ENCODE measurements at regions not wholly inside any gene's neighbourhood (a gene's known extent, or its start where the extent isn't known, plus 50 kb on each side); places are given as distances from the start of the nearest gene placed in this dataset.
"Not testable (repeated sequence)": the region's sequence is repeated elsewhere in the genome, so short reads cannot be mapped to it uniquely, and the experiment has no call there.

GRCh38 chr14:105601360-105602242, 75.2 kb downstream of the TMEM121 start:
- DNase-seq = no peak

- no peak for DNase-seq
Measured at GRCh38 chr14:105602243-105602750, 75.9 kb downstream of the TMEM121 start.

GRCh38 chr14:105602799-105603793, 76.7 kb downstream of the TMEM121 start:
- no peak for DNase-seq

- DNase-seq = not testable (repeated sequence)
Measured at GRCh38 chr14:105604531-105605463, 78.4 kb downstream of the TMEM121 start.

DNA sequence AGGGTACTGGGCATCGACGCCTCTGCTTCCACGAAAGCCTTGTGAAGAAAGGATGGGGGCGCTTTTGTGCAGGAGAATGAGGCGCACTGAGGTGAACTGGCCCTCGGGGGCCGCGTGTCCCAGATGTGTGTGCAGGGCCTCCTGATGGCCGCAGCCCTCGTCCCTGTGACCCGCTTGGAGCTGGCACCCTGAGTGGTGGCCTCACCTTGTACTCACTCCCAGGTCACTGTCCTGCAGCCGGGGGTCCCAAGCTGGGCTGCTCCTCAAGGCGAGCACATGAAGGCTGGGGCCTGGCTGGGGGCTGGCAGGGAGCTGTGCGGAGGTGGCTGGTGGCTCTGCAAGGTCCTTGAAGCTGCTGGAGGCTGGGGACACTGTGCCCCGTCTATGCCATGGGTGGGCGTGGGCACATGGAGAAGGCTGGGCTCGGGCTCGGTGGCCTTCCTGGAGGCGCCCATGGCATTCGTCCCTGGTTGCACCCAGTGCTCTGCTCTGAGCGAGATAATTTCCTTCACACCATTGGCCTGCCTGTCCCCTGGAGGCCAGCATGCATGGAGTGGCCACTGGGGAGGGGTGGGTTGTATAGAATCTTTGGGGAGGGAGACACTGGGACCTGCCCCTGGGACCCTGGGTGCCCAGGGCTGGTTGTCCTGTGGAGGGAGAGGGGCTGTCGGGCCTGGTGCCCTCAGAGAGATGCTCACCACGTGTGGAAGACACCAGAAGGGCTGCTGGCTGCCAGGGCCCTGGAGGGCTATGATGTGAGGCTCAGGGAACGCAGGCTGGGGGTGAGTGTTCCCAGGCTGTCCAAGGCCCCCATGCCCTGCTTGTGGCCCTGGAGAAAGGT, 79.3 kb downstream of the TMEM121 start:
- DNase-seq = no peak

- not testable (repeated sequence) for DNase-seq
Measured at GRCh38 chr14:105606305-105606975, 80.1 kb downstream of the TMEM121 start.

- not testable (repeated sequence) for DNase-seq
Measured at GRCh38 chr14:105607025-105607424, 80.6 kb downstream of the TMEM121 start.

DNA sequence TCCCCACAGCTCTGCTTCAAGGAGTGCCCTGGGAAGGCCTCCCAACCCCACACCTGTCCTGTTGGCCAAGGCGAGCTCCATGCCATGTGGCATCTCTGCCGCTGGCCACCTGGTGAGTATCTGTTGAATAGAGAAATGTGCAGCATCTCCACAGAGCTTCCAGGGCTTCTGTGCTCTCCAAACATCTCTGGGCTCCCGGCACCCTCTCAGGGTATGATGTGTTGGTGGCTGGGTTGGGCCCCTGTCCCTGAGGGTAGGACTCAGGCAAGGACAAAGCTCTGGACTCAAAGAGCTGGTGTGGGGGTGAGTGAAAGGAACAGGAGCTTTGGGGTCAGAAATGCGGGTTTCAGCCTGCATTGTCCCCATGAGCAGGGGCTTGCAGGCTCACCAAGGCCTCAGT, 88.6 kb downstream of the TMEM121 start:
- DNase-seq = not testable (repeated sequence)

- DNase-seq = not testable (repeated sequence)
Measured at GRCh38 chr14:105615986-105616801, 89.8 kb downstream of the TMEM121 start.

- no peak for DNase-seq
Measured at GRCh38 chr14:105616802-105617192, 90.4 kb downstream of the TMEM121 start.

DNA sequence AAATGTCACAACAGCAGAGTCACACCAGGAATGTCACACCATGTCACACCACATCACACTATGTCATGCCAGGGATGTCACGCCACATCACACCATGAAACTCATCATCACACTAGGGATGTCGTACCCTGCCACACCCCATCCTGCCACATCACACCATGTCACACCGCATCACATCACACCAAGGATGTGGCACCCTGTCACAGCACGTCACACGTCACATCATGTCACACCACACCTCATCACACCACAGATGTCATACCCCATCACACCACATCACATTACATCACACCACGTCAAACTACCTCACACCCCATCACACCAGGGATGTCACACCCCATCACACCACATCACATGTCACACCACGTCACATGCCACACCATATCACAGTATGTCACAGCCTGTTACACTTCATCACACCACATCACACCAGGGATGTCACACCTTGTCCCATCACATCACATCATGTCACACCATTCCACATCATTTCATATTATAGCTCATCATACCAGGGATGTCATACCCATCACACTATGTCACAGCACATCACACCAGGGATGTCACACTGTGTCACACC, 90.9 kb downstream of the TMEM121 start:
- DNase-seq = no peak

DNA sequence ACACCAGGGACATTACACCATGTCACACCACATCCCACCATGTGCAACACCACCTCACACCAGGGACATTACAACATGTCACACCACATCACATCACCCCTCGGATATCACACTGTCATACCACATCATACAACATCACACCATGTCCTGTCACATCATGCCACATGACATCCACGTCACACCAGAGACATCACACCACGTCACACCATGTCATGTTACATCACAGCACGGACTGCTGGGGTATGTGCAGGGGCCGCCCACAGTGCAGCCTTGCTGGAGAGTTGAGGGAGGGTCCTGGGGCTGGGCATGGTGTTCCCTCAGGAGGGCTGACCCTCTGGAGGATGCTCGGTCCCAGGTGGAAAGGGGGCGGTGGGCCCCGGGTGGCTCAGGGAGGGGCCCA, 91.4 kb downstream of the TMEM121 start:
- DNase-seq = not testable (repeated sequence)

GRCh38 chr14:105619324-105619723, 92.9 kb downstream of the TMEM121 start:
- not testable (repeated sequence) for DNase-seq

DNA sequence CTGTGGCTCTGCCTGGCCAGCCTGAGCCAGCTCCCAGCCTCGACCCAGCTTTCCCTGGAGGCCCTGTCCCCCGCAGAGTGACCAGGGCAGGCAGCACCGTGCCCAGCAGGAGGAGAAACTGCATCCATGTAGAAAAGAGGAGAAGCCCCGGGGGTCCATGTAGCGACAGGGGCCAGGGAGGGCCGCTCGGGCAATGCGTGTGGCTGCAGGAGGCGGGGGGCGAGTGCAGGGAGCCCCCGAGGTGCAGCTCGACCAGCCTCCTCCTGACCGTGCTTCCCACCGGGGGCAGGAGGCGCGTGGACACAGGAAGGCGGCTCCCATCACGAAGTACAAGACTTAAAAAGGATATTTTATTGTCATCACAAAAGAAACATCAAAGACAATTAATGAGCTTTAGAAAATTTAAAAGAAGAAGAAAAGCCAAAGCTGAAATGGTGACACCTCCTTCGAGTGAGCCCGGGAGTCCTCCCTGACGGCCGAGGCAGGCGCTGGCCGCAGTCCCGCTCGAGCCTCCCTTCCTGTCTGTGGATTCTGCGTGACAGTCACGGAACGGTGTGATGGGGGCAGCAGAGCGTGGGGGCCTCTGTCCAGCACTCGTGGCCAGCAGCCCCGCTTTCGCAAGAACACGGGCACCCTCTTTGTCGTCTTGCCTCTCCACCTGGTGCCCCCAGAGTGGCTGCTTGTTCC, 93.9 kb downstream of the TMEM121 start:
- not testable (repeated sequence) for DNase-seq

GRCh38 chr14:105620865-105621471, 94.6 kb downstream of the TMEM121 start:
- not testable (repeated sequence) for DNase-seq

- not testable (repeated sequence) for DNase-seq
Measured at GRCh38 chr14:105621479-105622328, 95.3 kb downstream of the TMEM121 start.

GRCh38 chr14:105622329-105622955, 96.1 kb downstream of the TMEM121 start:
- no peak for DNase-seq

Measured in DMS79 treated with DMSO at 0.1 percent for 48 hours (cell line).